ENCODE measurements at regions not wholly inside any gene's neighbourhood (a gene's known extent, or its start where the extent isn't known, plus 50 kb on each side); places are given as distances from the start of the nearest gene placed in this dataset.

DNA sequence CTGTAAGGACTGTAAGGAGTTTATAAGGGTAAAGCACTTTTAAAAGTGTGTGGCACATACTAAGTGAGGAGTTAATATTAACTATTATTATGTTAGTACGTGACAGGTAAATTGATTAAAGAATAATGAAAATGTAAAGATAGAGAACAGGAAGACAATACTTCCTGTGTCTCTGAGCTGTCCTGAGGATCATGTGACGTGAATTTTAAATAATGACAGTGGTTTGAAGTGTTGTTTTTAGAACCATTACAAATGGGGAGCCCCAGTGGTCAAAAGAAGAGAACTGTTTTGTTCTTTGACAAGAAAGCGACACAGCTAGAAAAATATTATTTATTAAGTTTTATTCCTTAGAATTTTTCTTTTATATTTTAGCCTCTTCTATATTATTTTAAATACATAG is 241.2 kb upstream of the STARD13 start:
- Histone ChIP-seq H2AFZ (ENCODE audit: control insufficient read depth, low read depth, low read length) (peak overlapping the region; percentile 72), H3K27me3 (replicated peaks in 1 of 2; ENCODE audit: control insufficient read depth in 2 of 2, insufficient read depth in 2 of 2, low read length in 1 of 2) (no peaks in the 10 kb centered on the region), H3K9me3 (replicated peaks; ENCODE audit: control insufficient read depth, insufficient read depth, low read length) (no peaks in the 10 kb centered on the region; the same call in 2 of the 3 replicates), H3K4me3 (no peak overlapping the region), H3K4me2 (ENCODE audit: control insufficient read depth, insufficient read depth) (no peak overlapping the region), H3K4me1 (ENCODE audit: control insufficient read depth, insufficient read depth, low read length) (no peaks in the 10 kb centered on the region), H3K79me2 (ENCODE audit: control insufficient read depth, insufficient read depth, low read length) (no peaks in the 10 kb centered on the region), H3K36me3 (ENCODE audit: control insufficient read depth in 2 of 2, insufficient read depth in 2 of 2, low read length in 1 of 2) (no peaks in the 10 kb centered on the region), H4K20me1 (ENCODE audit: control insufficient read depth, insufficient read depth) (no peaks in the 10 kb centered on the region), H3K27ac (ENCODE audit: control insufficient read depth, insufficient read depth) (no peak overlapping the region), H3K9ac (ENCODE audit: control insufficient read depth, insufficient read depth, low read length) (no peak overlapping the region)
- BruUV-seq (replicated peaks): no TSS peak
- in situ Hi-C loops (cut with MboI): loop anchor here (25.0 kb wide), 1 partner anchor 1089 kb away; the partner anchor contains the start of gene N4BP2L1
- ChIA-PET SMC1A (ENCODE audit: uncharacterized antibody, unreplicated experiment) (interaction anchor here (0.9 to 1.5 kb wide), 3 partner anchors 11 to 299 kb away, joined by 3 to 5 read pairs (median 4); no protein-coding TSS in a partner anchor), CTCF (interaction anchor here (0.5 to 1.8 kb wide), 4 partner anchors 12 to 253 kb away, joined by 3 to 8 read pairs (median 3); no protein-coding TSS in a partner anchor), POLR2A (no interaction called here), RAD21 (ENCODE audit: unreplicated experiment) (no interaction called here)
- DNase-seq (ENCODE audit: low read depth, low spot score) (no peak), FAIRE-seq (no peak), ATAC-seq (no peak)
- WGBS (ENCODE audit: insufficient coverage, insufficient replicate concordance, low lambda C conversion rate, missing lambda C conversion rate): 48% methylated on average over 3 of the region's 3 CpGs
- TF ChIP-seq IKZF1 (conservative IDR thresholded peaks at IDR 0.05): no peak
- TF ChIP-seq IRF4 (IDR thresholded peaks at IDR 0.05; ENCODE audit: low read depth, low read length): no peak
- TF ChIP-seq, protein P1, sequence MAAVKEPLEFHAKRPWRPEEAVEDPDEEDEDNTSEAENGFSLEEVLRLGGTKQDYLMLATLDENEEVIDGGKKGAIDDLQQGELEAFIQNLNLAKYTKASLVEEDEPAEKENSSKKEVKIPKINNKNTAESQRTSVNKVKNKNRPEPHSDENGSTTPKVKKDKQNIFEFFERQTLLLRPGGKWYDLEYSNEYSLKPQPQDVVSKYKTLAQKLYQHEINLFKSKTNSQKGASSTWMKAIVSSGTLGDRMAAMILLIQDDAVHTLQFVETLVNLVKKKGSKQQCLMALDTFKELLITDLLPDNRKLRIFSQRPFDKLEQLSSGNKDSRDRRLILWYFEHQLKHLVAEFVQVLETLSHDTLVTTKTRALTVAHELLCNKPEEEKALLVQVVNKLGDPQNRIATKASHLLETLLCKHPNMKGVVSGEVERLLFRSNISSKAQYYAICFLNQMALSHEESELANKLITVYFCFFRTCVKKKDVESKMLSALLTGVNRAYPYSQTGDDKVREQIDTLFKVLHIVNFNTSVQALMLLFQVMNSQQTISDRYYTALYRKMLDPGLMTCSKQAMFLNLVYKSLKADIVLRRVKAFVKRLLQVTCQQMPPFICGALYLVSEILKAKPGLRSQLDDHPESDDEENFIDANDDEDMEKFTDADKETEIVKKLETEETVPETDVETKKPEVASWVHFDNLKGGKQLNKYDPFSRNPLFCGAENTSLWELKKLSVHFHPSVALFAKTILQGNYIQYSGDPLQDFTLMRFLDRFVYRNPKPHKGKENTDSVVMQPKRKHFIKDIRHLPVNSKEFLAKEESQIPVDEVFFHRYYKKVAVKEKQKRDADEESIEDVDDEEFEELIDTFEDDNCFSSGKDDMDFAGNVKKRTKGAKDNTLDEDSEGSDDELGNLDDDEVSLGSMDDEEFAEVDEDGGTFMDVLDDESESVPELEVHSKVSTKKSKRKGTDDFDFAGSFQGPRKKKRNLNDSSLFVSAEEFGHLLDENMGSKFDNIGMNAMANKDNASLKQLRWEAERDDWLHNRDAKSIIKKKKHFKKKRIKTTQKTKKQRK (IDR thresholded peaks at IDR 0.05; ENCODE audit: low read depth, low read length): no peak
- no peak for TF ChIP-seq RB1 (IDR thresholded peaks at IDR 0.05; ENCODE audit: borderline replicate concordance)
- no peak for TF ChIP-seq POLR2AphosphoS2 (IDR thresholded peaks at IDR 0.05; ENCODE audit: low read depth, low read length)
- TF ChIP-seq, protein P2, sequence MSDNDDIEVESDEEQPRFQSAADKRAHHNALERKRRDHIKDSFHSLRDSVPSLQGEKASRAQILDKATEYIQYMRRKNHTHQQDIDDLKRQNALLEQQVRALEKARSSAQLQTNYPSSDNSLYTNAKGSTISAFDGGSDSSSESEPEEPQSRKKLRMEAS (IDR thresholded peaks at IDR 0.05; ENCODE audit: low read depth, low read length): no peak
- no peak for TF ChIP-seq SREBF1 (IDR thresholded peaks at IDR 0.05; ENCODE audit: low read length)
- TF ChIP-seq, protein P3, sequence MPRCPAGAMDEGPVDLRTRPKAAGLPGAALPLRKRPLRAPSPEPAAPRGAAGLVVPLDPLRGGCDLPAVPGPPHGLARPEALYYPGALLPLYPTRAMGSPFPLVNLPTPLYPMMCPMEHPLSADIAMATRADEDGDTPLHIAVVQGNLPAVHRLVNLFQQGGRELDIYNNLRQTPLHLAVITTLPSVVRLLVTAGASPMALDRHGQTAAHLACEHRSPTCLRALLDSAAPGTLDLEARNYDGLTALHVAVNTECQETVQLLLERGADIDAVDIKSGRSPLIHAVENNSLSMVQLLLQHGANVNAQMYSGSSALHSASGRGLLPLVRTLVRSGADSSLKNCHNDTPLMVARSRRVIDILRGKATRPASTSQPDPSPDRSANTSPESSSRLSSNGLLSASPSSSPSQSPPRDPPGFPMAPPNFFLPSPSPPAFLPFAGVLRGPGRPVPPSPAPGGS (IDR thresholded peaks at IDR 0.05; ENCODE audit: borderline replicate concordance, insufficient read depth, low read depth, low read length, poor library complexity, severe bottlenecking): no peak
- TF ChIP-seq MEF2B (IDR thresholded peaks at IDR 0.05; ENCODE audit: partially characterized antibody, poor library complexity, severe bottlenecking): no peak
- TF ChIP-seq, protein P4, sequence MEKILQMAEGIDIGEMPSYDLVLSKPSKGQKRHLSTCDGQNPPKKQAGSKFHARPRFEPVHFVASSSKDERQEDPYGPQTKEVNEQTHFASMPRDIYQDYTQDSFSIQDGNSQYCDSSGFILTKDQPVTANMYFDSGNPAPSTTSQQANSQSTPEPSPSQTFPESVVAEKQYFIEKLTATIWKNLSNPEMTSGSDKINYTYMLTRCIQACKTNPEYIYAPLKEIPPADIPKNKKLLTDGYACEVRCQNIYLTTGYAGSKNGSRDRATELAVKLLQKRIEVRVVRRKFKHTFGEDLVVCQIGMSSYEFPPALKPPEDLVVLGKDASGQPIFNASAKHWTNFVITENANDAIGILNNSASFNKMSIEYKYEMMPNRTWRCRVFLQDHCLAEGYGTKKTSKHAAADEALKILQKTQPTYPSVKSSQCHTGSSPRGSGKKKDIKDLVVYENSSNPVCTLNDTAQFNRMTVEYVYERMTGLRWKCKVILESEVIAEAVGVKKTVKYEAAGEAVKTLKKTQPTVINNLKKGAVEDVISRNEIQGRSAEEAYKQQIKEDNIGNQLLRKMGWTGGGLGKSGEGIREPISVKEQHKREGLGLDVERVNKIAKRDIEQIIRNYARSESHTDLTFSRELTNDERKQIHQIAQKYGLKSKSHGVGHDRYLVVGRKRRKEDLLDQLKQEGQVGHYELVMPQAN (conservative IDR thresholded peaks at IDR 0.05): no peak
- TF ChIP-seq SMC3 (IDR thresholded peaks at IDR 0.05; ENCODE audit: borderline replicate concordance, low read length): no peak
- no peak for TF ChIP-seq NFYB (IDR thresholded peaks at IDR 0.05; ENCODE audit: insufficient read depth, low read depth, low read length)
- TF ChIP-seq, protein P5, sequence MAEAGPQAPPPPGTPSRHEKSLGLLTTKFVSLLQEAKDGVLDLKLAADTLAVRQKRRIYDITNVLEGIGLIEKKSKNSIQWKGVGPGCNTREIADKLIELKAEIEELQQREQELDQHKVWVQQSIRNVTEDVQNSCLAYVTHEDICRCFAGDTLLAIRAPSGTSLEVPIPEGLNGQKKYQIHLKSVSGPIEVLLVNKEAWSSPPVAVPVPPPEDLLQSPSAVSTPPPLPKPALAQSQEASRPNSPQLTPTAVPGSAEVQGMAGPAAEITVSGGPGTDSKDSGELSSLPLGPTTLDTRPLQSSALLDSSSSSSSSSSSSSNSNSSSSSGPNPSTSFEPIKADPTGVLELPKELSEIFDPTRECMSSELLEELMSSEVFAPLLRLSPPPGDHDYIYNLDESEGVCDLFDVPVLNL (IDR thresholded peaks at IDR 0.05; ENCODE audit: low read depth, low read length): no peak
- intact Hi-C loops (cut with micrococcal nuclease; ENCODE audit: unreplicated experiment): no loop called here

All from GM12878 (cell line).